ENCODE measurements at regions not wholly inside any gene's neighbourhood (a gene's known extent, or its start where the extent isn't known, plus 50 kb on each side); places are given as distances from the start of the nearest gene placed in this dataset.
"Not testable (repeated sequence)": the region's sequence is repeated elsewhere in the genome, so short reads cannot be mapped to it uniquely, and the experiment has no call there.

DNA sequence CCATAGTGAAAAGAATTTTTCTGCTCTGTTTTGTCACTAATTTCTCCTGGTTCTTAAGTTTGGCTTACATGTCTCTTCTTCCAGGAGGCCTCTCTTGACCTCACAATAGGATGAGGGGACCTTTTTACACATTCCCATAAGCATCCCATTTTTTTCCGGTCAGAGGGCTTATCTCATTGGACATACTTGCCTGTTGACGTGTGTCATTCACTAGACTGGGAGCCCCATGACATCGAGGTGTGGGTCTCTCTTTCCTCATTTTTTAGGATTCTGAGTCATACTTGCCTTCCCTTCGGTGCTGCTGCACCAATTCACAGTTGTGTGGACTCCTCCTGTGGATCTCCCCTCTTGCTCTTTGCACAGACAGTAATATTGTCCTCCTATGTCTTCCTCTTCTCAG lies 601.8 kb downstream of the GATA3 start:
- Mint-ChIP-seq H3K4me3 (no peak overlapping the region), H3K9me3 (no peaks in the 10 kb centered on the region), H3K27ac (no peak overlapping the region), H3K4me1 (no peaks in the 10 kb centered on the region), H3K27me3 (no peaks in the 10 kb centered on the region), H3K36me3 (no peaks in the 10 kb centered on the region)
- no peak for ATAC-seq

DNA sequence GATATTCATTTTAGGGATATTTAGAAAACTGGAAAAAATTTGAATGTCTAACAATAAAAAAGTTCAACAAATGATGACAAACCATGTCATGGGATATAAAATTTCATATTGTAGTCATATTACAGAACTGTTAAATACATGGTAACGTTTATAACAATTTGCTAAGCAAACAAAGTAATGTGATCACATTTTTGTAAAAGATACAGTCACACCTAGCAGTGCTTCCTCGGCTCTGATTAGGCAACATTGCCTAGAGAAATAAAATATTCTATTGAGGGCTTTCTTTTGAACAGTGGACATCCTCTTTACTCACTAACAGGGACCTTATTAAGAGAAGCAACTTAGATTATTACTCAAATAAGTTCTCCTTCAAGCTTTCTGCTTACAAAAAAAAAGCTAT lies 605.5 kb downstream of the GATA3 start:
- Mint-ChIP-seq H3K27ac (no peak overlapping the region), H3K4me3 (no peak overlapping the region), H3K27me3 (no peaks in the 10 kb centered on the region), H3K4me1 (no peaks in the 10 kb centered on the region), H3K36me3 (no peaks in the 10 kb centered on the region), H3K9me3 (no peaks in the 10 kb centered on the region)
- ATAC-seq = no peak

DNA sequence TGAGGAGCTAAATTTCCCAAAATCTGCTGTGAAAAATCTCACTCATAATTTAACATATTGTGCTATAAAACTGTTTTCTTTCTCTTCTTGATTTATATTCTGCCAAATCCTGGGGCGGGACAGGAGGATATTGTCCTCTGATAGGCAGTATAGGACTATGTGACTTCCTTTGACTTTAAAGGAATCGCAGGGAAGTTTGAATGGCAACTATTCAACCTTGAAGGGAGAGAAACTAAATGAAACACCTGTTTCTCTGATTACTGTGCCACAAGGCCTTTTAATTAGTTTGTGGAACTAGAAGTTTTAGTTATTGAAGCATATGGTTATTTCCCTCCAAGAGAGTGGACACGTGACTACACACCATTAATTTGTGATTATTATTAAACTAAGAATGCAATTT lies 607.4 kb downstream of the GATA3 start:
- H3K9me3 Mint-ChIP-seq = peaks cover 2% of the 10 kb centered on the region
- no peaks in the 10 kb centered on the region for H3K4me1 Mint-ChIP-seq

DNA sequence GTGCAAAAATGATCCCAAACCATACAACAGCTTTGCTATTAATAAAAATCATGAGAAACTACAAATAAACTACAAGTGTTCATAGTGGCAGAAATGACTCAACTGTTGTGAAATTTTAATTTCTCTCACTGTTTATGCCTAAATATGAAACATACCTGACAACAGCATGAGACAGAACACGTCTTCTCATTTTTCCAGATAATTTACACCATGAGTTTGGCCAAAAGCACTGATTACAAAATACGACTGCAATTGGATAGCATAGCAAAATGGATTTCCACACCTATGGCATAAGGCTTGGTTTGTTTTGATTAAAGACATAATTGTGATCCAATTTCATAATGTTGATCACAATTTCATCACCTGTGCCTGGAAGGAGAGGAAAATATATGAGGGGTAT lies 608.6 kb downstream of the GATA3 start:
- Mint-ChIP-seq H3K36me3 (no peaks in the 10 kb centered on the region), H3K27me3 (no peaks in the 10 kb centered on the region), H3K27ac (no peak overlapping the region), H3K9me3 (peaks cover 2% of the 10 kb centered on the region), H3K4me1 (no peaks in the 10 kb centered on the region), H3K4me3 (no peak overlapping the region)
- ATAC-seq = no peak

More for the DNA sequence above, 607.4 kb downstream of the GATA3 start:
- H3K4me3 Mint-ChIP-seq = no peak overlapping the region
- no peaks in the 10 kb centered on the region for H3K36me3 Mint-ChIP-seq
- no peak overlapping the region for H3K27ac Mint-ChIP-seq
- no peak for ATAC-seq
- H3K27me3 Mint-ChIP-seq = no peaks in the 10 kb centered on the region

DNA sequence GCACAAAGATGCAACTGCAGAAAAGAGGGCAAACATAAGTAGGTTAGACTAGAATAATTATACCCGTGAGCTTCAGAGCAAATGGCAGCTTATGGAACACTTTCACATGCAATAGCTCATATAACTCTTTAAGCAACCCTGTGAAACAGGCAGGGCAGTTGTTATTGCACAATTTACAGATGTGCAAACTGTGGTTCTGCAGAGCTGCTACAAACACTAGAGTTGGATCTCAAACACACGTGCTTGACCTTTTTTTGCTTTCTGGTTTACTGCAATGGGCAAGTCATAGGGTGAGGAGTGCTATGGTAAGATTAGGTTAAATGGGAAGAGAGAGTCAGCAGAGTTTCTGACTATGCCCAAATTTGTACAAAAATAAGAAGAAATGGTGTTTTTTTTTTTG lies 610.8 kb downstream of the GATA3 start:
- H3K27ac Mint-ChIP-seq = no peak overlapping the region
- no peaks in the 10 kb centered on the region for H3K4me1 Mint-ChIP-seq
- no peak for ATAC-seq
- peaks cover 5% of the 10 kb centered on the region for H3K9me3 Mint-ChIP-seq
- H3K36me3 Mint-ChIP-seq = no peaks in the 10 kb centered on the region
- no peaks in the 10 kb centered on the region for H3K27me3 Mint-ChIP-seq
- H3K4me3 Mint-ChIP-seq = no peak overlapping the region

DNA sequence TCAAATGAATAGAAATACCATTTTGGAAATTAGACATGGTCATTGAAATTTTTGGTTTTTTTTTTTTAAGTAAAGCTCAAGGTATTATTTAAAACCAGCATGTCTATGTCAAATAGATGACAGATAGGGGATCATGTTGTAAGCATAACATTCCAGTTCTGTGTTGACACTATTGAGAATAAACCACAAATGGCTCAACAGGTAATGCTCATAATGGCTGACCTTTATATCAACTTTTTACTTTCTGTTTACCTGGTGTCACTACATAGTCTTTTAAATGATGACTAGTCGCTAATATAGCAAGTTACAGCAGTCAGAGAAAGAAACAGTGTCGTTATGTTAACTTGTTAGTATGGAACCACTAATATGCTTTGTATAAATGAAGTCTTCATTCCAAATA lies 616.0 kb downstream of the GATA3 start:
- Mint-ChIP-seq H3K4me1 (no peaks in the 10 kb centered on the region), H3K9me3 (peaks cover 6% of the 10 kb centered on the region), H3K27ac (no peak overlapping the region), H3K36me3 (no peaks in the 10 kb centered on the region), H3K27me3 (no peaks in the 10 kb centered on the region), H3K4me3 (no peak overlapping the region)
- ATAC-seq = no peak

DNA sequence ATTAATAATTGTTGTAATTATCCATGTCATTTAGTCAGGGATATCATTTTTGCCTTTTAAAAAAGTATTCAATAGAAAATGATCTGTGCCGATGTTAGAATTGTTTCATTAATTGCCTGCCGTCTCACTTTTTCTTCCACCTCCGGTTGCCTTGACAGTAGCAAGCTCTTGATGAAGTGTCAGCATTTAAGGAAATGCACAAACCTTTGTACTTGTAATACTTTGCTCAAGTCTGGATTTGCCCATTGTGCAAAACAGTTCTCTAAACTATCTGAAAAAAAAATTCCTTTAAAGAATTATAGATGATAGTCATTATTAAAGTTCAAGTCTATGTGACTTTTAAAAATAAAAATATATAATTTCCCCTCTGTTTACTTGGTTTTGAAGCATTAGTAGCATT lies 619.7 kb downstream of the GATA3 start:
- ATAC-seq = no peak
- Mint-ChIP-seq H3K27me3 (no peaks in the 10 kb centered on the region), H3K4me3 (no peak overlapping the region), H3K4me1 (no peaks in the 10 kb centered on the region), H3K36me3 (no peaks in the 10 kb centered on the region), H3K9me3 (peaks cover 3% of the 10 kb centered on the region), H3K27ac (no peak overlapping the region)

DNA sequence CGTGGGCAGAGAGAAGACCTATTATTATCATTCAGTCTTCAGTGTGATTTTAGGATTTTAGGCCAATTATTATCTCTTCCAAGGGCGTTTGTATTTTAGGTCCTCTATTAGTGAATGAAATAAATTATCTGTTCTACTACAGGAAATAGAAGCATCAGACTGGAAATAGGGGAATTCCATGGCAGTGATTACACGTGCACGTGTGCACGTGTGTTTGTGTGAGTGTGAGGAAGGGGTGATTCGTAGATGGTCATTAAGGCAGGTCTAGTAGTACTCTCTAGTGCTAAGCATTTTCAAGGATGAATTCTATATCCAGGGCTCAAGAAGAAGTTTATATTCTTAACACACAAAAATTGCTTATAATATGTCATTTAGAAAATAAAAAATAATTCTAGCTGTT lies 623.2 kb downstream of the GATA3 start:
- no peaks in the 10 kb centered on the region for H3K27me3 Mint-ChIP-seq

DNA sequence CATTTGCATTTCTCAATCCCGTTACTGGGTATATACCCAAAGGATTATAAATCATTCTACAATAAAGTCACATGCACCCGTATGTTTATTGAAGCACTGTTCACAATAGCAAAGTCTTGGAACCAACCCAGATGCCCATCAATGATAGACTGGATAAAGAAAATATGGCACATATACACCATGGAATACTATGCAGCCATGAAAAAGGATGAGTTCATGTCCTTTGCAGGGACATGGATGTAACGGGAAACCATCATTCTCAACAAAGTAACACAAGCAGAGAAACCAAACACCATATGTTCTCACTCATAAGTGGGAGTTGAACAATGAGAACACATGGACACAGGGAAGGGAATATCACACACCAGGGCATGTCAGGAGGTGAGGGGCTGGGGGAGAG lies 630.4 kb downstream of the GATA3 start:
- H3K4me3 Mint-ChIP-seq = not testable (repeated sequence)

More for the DNA sequence above, 623.2 kb downstream of the GATA3 start:
- Mint-ChIP-seq H3K27ac (no peak overlapping the region), H3K9me3 (peaks cover 7% of the 10 kb centered on the region), H3K36me3 (no peaks in the 10 kb centered on the region), H3K4me3 (no peak overlapping the region), H3K4me1 (no peaks in the 10 kb centered on the region)
- no peak for ATAC-seq

DNA sequence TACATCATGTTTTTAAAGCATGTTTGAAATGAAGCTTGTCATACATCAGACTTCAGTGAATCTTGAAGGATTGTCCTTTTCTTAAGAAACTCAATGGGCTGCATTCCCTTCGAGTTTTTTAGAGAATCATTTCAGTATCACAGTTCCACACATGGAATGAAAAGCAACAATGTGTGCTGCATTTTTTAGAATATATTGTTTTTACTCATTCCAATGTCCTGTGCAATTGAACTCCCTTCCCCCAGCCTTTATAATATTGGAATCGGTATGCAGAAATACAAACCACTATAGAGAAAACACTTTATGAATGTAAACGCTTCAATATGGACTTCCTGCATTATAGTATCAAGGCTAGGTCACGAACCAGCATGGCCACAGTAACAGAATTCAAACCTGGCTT lies 634.4 kb downstream of the GATA3 start:
- Mint-ChIP-seq H3K9me3 (no peaks in the 10 kb centered on the region), H3K4me3 (no peak overlapping the region), H3K27me3 (no peaks in the 10 kb centered on the region), H3K27ac (no peak overlapping the region), H3K36me3 (no peaks in the 10 kb centered on the region), H3K4me1 (no peaks in the 10 kb centered on the region)
- no peak for ATAC-seq

More for the DNA sequence above, 630.4 kb downstream of the GATA3 start:
- not testable (repeated sequence) for H3K4me1 Mint-ChIP-seq, ATAC-seq, H3K36me3 Mint-ChIP-seq, H3K27ac Mint-ChIP-seq, H3K9me3 Mint-ChIP-seq, H3K27me3 Mint-ChIP-seq

DNA sequence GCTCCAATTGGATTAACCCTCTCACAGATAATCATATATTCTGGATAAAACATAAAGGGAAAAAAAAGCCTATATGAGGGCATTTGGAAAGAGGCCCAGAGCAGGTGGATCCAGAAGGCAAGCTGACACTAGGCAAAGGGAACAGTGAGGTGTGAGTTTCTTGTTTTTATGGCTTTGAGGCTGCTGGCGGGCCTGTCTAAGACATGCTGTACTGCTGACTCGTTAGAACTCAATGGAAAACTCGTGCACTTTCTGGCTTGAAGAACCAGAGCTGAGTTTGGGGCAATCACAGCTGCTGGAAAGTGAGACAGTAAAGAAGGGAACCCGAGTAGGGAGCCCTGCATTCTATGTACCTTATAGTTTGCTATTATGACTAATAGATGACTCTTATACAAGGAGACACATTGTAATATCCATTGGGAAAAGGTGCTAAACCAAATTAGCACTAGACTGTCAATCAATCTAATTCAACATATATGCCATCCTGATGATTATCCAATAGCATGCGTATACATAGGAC lies 637.1 kb downstream of the GATA3 start:
- H3K4me1 Mint-ChIP-seq = no peaks in the 10 kb centered on the region
- no peak overlapping the region for H3K27ac Mint-ChIP-seq
- ATAC-seq = no peak
- H3K4me3 Mint-ChIP-seq = no peak overlapping the region
- no peaks in the 10 kb centered on the region for H3K36me3 Mint-ChIP-seq
- H3K27me3 Mint-ChIP-seq = no peaks in the 10 kb centered on the region
- H3K9me3 Mint-ChIP-seq = no peaks in the 10 kb centered on the region

DNA sequence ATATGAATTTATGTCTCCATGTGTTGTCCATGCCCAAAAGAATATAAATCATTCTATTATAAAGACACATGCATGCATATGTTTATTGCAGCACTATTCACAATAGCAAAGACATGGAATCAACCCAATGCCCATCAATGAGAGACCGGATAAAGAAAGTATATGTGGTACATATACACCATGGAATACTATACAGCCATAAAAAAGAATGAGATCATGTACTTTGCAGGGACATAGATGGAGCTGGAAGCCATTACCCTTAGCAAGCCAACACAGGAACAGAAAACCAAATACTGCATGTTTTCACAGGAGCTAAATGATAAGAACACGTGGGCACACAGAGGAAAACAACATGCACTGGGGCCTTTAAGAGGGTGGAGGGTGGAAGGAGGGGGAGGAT lies 639.1 kb downstream of the GATA3 start:
- ATAC-seq, H3K4me3 Mint-ChIP-seq, H3K27me3 Mint-ChIP-seq, H3K36me3 Mint-ChIP-seq, H3K9me3 Mint-ChIP-seq, H3K4me1 Mint-ChIP-seq, H3K27ac Mint-ChIP-seq: not testable (repeated sequence)

DNA sequence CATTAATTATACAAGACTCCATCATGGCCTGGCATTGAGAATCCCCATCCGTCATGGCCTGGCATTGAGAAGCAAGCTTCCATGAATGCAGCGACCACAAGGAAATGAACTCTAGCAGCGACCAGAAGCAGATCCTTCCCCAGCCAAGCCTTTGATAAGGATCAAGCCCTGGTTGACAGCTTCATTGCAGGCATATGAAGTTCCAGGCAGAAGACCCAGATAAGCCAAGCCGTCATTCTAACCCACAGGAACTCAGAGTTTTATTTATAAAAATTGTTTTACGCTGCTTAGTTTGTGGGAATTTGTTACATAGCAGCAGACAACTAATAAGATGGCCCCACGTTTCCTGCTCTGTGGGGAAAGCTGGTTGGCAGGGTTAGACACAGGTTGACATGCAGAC lies 642.3 kb downstream of the GATA3 start:
- H3K9me3 Mint-ChIP-seq = peaks cover 11% of the 10 kb centered on the region
- H3K4me1 Mint-ChIP-seq = no peaks in the 10 kb centered on the region
- H3K27ac Mint-ChIP-seq = no peak overlapping the region
- no peaks in the 10 kb centered on the region for H3K27me3 Mint-ChIP-seq
- no peaks in the 10 kb centered on the region for H3K36me3 Mint-ChIP-seq
- no peak overlapping the region for H3K4me3 Mint-ChIP-seq
- no peak for ATAC-seq

DNA sequence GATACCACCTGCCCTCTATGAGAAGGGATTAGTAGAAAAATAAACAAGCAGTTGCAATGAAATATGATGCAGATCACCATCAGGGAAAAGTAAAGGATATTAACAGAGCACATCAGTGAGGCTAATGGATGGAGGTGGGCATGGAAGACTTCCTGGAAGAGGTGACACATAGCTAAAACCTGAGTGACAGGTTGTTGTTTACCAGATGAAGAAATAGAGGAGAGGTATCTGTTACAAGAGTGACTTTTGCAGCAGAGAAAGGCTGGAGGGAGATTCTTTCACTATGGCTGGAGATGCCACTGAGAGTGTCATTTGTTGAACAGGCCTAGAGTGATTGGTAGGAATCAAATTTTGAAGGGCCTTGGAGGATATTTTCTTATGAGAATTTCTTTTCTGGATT lies 646.2 kb downstream of the GATA3 start:
- Mint-ChIP-seq H3K4me1 (no peaks in the 10 kb centered on the region), H3K9me3 (peaks cover 11% of the 10 kb centered on the region), H3K27me3 (no peaks in the 10 kb centered on the region), H3K27ac (no peak overlapping the region), H3K36me3 (no peaks in the 10 kb centered on the region), H3K4me3 (no peak overlapping the region)
- ATAC-seq = no peak

DNA sequence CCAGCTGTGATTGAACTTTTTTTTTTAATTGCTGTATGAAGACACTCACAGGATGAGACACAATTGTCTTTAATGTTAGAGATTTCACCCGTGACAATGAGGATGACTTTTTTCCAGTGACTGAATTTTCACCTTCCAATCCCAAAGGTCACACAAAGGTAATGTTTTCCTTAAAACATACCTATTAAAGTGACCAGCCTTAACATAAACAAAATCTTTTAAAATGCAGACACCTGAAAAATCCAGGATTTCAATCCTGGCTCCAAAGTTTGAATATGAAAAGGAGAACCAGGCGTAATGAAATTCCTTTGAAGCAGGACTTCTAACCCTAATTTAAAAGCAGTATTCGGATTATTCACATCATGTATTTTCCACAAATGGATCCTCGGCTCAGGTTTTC lies 647.7 kb downstream of the GATA3 start:
- H3K36me3 Mint-ChIP-seq = no peaks in the 10 kb centered on the region
- no peaks in the 10 kb centered on the region for H3K27me3 Mint-ChIP-seq
- no peak overlapping the region for H3K27ac Mint-ChIP-seq
- H3K4me1 Mint-ChIP-seq = no peaks in the 10 kb centered on the region
- no peak overlapping the region for H3K4me3 Mint-ChIP-seq
- H3K9me3 Mint-ChIP-seq = peaks cover 9% of the 10 kb centered on the region
- ATAC-seq = no peak

DNA sequence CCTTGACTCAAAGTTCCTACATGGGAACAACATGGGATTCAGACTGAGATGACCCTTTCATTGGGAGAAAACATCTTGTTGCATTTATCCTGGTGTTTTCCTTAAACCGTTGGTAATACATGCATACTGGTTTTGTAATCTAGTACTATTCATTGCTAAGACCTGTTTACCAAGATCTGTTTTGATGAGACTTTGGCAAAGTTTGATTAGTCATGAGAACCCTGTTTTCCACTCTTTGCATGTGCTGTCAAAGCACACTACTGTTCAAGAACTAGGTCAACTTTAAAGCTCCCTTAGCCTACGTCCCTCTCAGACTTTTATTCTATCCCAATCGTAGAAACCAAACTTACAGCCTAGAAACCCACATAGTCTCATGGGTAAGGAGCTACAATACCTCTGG lies 650.9 kb downstream of the GATA3 start:
- H3K36me3 Mint-ChIP-seq = no peaks in the 10 kb centered on the region
- H3K4me3 Mint-ChIP-seq = no peak overlapping the region
- H3K27me3 Mint-ChIP-seq = no peaks in the 10 kb centered on the region
- peaks cover 3% of the 10 kb centered on the region for H3K9me3 Mint-ChIP-seq
- ATAC-seq = no peak
- no peaks in the 10 kb centered on the region for H3K4me1 Mint-ChIP-seq
- no peak overlapping the region for H3K27ac Mint-ChIP-seq

DNA sequence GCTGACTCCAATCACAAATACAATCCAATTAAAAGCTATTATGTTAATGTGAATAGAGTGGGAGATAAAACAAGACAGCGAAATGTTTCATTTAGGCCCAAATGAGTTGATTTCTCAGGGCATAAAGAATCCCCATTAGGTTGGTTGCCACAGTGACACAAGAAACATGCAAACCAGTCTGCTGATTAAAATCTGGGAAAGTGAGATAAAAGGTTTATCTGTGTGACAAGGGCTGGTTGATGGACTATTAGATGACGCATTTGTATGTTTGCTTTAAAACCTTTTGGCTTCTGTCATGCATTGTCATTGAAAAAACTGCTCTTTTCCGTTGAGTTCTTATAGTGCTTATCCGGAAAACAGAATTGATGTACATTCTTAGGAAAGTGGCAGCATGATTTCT lies 658.2 kb downstream of the GATA3 start:
- Mint-ChIP-seq H3K27ac (no peak overlapping the region), H3K27me3 (no peaks in the 10 kb centered on the region), H3K4me1 (no peaks in the 10 kb centered on the region), H3K9me3 (peaks cover 6% of the 10 kb centered on the region), H3K4me3 (no peak overlapping the region), H3K36me3 (no peaks in the 10 kb centered on the region)
- ATAC-seq = no peak

Measured in stimulated activated memory B cell treated with anti-CD40 and anti-IgM and Interleukin-4, amounts not matched to agents 10 μg/mL and 1 μg/mL and 100 μg/mL, for 72 hours (primary cell).